Activated T-cell treated with anti-CD3 and anti-CD28 coated beads for 24 hours (primary cell): ENCODE measurements at regions not wholly inside any gene's neighbourhood (a gene's known extent, or its start where the extent isn't known, plus 50 kb on each side); places are given as distances from the start of the nearest gene placed in this dataset.
"Not testable (repeated sequence)": the region's sequence is repeated elsewhere in the genome, so short reads cannot be mapped to it uniquely, and the experiment has no call there.

Experiments
- DNase-seq: peaks from one replicate; pipeline ENCODE4 v3.0.0-alpha.2; 2020; ENCODE audit warnings: low read depth

GRCh38 chr4:177185151-177185550 is 124.5 kb upstream of the NEIL3 start:
- DNase-seq = no peak

GRCh38 chr4:177185579-177185978 is 124.1 kb upstream of the NEIL3 start:
- DNase-seq = no peak

GRCh38 chr4:177187371-177187770 is 122.3 kb upstream of the NEIL3 start:
- no peak for DNase-seq

GRCh38 chr4:177190995-177191580 is 118.6 kb upstream of the NEIL3 start:
- DNase-seq = no peak

- no peak for DNase-seq
Measured at GRCh38 chr4:177191586-177191985, 118.1 kb upstream of the NEIL3 start.

- DNase-seq = no peak
Measured at GRCh38 chr4:177191991-177192390, 117.7 kb upstream of the NEIL3 start.

- not testable (repeated sequence) for DNase-seq
Measured at GRCh38 chr4:177193024-177193715, 116.5 kb upstream of the NEIL3 start.

GRCh38 chr4:177194906-177195305 is 114.8 kb upstream of the NEIL3 start:
- no peak for DNase-seq

- no peak for DNase-seq
Measured at GRCh38 chr4:177196615-177197014, 113.1 kb upstream of the NEIL3 start.

- no peak for DNase-seq
Measured at GRCh38 chr4:177201614-177202013, 108.1 kb upstream of the NEIL3 start.

GRCh38 chr4:177204126-177204525 is 105.5 kb upstream of the NEIL3 start:
- no peak for DNase-seq

GRCh38 chr4:177214935-177215334 is 94.7 kb upstream of the NEIL3 start:
- DNase-seq = no peak

- DNase-seq = no peak
Measured at GRCh38 chr4:177220376-177220775, 89.3 kb upstream of the NEIL3 start.

- DNase-seq = no peak
Measured at GRCh38 chr4:177222781-177223180, 86.9 kb upstream of the NEIL3 start.

- no peak for DNase-seq
Measured at GRCh38 chr4:177225605-177226004, 84.1 kb upstream of the NEIL3 start.

- no peak for DNase-seq
Measured at GRCh38 chr4:177227636-177228035, 82.0 kb upstream of the NEIL3 start.

GRCh38 chr4:177228599-177228998 is 81.1 kb upstream of the NEIL3 start:
- no peak for DNase-seq

- DNase-seq = no peak
Measured at GRCh38 chr4:177229331-177229730, 80.3 kb upstream of the NEIL3 start.

GRCh38 chr4:177232473-177232872 is 77.2 kb upstream of the NEIL3 start:
- no peak for DNase-seq

GRCh38 chr4:177235026-177235425 is 74.6 kb upstream of the NEIL3 start:
- DNase-seq = no peak

GRCh38 chr4:177236886-177237285 is 72.8 kb upstream of the NEIL3 start:
- DNase-seq = no peak

GRCh38 chr4:177237291-177237690 is 72.4 kb upstream of the NEIL3 start:
- no peak for DNase-seq

GRCh38 chr4:177239477-177239876 is 70.2 kb upstream of the NEIL3 start:
- no peak for DNase-seq

GRCh38 chr4:177239878-177240277 is 69.8 kb upstream of the NEIL3 start:
- no peak for DNase-seq
